ENCODE measurements at regions not wholly inside any gene's neighbourhood (a gene's known extent, or its start where the extent isn't known, plus 50 kb on each side); places are given as distances from the start of the nearest gene placed in this dataset.

- TF ChIP-seq CTCF (conservative IDR thresholded peaks at IDR 0.05): no peak
- no peak for TF ChIP-seq EZH2 (IDR thresholded peaks at IDR 0.05; ENCODE audit: low read depth)
These were observed 53.0 kb upstream of the CSNK1A1L start for GRCh38 chr13:37158481-37158880.
